GM21390 (cell line): ENCODE measurements at regions not wholly inside any gene's neighbourhood (a gene's known extent, or its start where the extent isn't known, plus 50 kb on each side); places are given as distances from the start of the nearest gene placed in this dataset.
"Not testable (repeated sequence)": the region's sequence is repeated elsewhere in the genome, so short reads cannot be mapped to it uniquely, and the experiment has no call there.

Experiments used
- ATAC-seq: cut with Tn5 transposase; IDR thresholded peaks from one replicate; pipeline ENCODE4 v1.9.1; 2021; ENCODE audit not compliant: unreplicated experiment

GRCh38 chr9:3660936-3661335 is 135.1 kb upstream of the RFX3 start:
- no peak for ATAC-seq

DNA sequence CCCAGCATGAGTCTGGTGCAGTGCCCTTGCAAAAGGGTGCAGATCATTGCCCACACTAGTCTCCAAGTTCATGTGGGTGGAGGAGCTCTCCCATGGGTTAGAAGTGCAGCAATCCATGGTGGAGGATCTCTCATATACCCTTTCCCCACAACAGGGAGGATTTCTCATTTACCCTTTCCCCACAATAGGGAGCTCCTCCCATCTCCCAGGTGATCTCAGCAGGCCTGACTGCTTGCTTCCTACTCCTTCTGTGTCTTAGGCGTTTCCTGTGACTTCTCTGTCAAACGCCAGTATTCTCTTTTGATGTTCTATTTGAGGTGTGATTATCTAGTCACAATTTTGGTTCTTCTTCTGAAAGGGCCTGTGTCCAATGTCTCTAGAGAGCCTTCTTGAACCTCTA is 133.8 kb upstream of the RFX3 start:
- no peak for ATAC-seq

DNA sequence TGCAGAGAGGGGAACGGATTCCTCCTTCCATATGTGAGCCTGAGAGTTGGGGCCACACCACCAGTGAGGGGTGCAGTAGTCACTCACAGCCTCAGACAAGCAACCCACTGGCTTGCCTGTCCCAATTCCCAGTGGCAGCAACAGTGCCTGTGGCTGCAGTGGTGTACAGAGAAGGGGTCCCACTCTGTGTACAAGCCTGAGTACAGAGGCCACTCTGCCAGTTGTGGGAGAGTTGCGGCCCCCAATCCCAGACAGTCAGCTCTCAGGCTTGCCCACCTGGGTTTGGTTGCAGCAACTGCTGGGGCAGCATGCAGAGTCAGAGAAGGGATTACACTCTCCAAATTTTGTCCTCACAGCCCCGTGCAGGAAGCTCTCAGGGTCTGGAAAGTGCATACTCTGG is 133.2 kb upstream of the RFX3 start:
- no peak for ATAC-seq

GRCh38 chr9:3656224-3656623 is 130.4 kb upstream of the RFX3 start:
- no peak for ATAC-seq

- ATAC-seq, result no peak
These were observed 125.3 kb upstream of the RFX3 start for GRCh38 chr9:3650994-3651622.

DNA sequence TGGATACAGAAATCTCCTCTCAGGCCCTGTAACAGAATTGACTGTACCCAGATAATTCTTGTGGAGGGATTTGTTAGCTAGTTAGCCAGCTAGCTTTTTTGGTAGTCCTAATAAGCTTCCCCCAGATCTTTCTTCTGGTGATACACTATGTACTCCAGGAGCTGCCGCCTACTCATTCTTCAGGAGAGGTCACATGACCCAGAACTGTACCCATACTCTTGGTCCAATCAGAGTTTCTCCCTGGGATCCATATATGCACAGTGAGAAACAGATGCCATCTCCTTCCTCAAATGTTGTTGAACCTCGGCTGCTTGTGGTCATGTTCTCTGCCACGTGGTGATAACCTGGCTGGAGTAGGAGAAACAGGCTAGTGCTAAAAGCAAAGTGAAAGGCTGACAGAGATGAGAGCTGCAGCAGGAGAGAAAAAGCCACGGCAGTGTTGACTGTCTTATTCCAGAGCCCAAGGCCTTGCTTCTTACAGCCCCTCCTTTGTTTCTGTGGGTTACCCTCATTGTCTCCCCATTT is 123.0 kb upstream of the RFX3 start:
- ATAC-seq, result no peak

- ATAC-seq, result no peak
These were observed 122.5 kb upstream of the RFX3 start for GRCh38 chr9:3648266-3648665.

DNA sequence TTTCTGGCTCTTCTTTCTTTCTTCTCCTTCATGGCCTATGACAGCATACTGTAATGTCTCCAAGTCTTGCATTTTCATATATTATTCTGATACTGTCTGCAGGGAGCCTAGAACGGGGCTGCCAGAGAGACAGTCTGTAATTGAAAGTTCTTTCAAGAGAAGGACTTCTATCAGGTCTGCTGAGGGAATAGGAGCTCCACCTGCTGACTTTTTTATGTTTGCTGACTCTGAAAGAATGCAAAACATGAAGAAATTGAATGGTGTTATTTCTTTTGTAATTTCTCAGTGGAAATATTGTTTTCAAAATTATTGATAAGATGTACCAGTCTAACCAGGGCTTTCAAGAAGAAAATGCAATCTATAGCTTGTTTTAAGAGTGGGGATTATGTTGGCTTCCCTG is 121.9 kb upstream of the RFX3 start:
- no peak for ATAC-seq

DNA sequence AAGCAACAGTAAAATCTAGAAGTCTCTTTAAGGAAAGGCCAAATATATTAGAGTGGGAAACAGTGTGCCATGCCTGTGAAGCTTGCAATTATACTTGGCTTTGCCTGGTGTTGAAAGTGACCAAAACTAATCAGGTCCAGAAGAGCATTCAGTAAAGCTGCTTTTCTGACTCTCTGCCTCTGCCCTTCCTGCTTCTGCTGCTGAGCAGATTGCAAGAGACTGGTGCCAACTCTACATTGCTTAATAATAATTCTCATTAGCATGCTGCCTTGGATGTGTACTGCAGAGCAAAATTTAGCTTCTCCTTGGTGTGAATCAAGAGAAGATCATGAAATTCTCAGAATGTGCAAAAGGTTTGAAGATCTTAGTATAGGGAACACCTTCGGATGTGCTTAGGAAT is 120.4 kb upstream of the RFX3 start:
- ATAC-seq, result no peak

GRCh38 chr9:3642075-3642474 is 116.3 kb upstream of the RFX3 start:
- ATAC-seq, result not testable (repeated sequence)

GRCh38 chr9:3629495-3629894 is 103.7 kb upstream of the RFX3 start:
- ATAC-seq, result no peak

- no peak for ATAC-seq
These were observed 102.4 kb upstream of the RFX3 start for GRCh38 chr9:3628239-3628638.

- ATAC-seq, result no peak
These were observed 82.2 kb upstream of the RFX3 start for GRCh38 chr9:3608011-3608410.

- no peak for ATAC-seq
These were observed 74.9 kb upstream of the RFX3 start for GRCh38 chr9:3600672-3601071.

DNA sequence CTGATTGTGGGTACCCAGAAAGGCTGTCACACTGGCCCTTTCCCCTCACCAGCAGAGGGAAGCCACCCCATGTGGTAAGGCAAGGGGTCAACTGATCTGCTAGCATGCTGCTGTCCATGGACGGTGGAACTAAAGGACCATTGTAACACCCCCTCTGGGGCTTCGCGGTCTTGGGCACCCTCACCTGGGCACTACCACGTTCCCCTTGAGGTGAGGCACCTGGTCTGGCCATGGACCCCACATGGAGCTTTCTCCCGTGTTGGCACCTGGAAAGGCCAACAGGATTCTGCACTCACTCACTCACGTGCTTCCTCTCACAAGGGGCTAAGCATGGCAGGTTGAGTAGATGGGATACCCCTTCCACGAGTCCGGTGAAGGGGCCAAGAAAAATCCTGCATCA is 72.0 kb upstream of the RFX3 start:
- no peak for ATAC-seq

DNA sequence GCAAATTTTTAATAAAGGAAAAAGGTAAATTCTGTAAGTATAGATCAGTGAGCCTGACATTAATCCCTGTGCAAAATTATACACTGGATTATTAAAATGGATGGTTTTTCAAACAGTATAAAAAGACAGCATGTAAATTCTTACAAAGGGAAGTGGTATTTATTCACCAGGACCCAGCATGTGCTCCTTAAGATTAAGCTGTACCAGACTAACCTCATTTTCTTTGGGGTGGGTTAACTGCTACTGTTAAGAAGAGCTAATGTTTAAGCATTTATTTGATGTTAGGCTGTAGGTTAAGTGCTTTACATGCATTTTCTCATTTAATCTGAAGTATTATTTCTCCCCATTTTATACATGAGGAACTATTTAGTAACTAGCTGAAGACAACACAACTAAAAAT is 60.3 kb upstream of the RFX3 start:
- ATAC-seq, result no peak

- ATAC-seq, result no peak
These were observed 59.8 kb upstream of the RFX3 start for GRCh38 chr9:3585606-3586005.

DNA sequence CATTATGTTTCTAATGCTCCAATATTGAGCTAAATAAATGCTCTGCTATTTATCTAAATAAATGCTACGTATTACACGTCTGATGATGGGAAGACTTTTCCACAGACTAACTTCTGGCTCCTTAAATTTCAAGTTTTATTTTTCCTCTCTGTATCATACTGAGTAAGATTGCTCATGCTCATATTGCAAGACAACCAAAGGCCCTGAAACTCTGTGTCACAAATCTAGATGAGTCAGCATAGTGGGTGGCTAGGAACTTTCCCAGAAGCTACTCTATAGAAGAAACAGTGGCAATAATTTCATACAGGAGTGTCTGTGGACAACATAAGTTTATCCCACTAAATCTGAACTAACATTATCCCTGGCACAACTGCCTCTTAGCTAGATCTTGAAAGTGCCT is 53.0 kb upstream of the RFX3 start:
- ATAC-seq, result no peak

- ATAC-seq, result no peak
These were observed 50.5 kb upstream of the RFX3 start for GRCh38 chr9:3576328-3576727.

DNA sequence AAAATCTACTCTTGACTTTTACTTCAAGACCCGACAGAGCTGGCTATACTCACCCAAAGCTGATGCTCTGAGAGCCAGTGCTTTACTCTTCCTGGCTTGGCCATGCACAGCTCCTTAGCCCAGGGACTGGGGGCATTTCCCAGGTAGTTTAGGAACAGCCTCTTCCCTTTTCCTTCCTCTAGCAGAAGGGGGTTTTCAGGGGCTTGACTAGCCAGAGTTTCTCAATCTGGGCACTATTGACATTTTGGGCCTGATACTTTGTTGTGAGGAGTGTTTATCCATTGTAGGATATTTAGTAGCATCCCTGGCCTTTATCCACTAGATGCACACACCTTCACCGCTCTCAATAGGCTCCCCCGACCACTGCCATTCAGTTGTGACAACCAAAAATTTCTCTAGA is 50.0 kb upstream of the RFX3 start:
- no peak for ATAC-seq
